Epithelial cell of prostate (primary cell): ENCODE measurements at regions not wholly inside any gene's neighbourhood (a gene's known extent, or its start where the extent isn't known, plus 50 kb on each side); places are given as distances from the start of the nearest gene placed in this dataset.

Experiments used
- DNase-seq: peaks from one replicate; pipeline ENCODE4 v3.0.0-alpha.2; 2011; ENCODE audit warnings: low read depth, low spot score
- H3K27ac ChIP-seq: fragments of 450-650 bp; 2 replicates; pipeline ENCODE4 v1.5.1; 2017; ENCODE audit warnings: mild to moderate bottlenecking

- DNase-seq: no peak
These were observed 347.6 kb upstream of the FAM241A start for GRCh38 chr4:111797455-111798163.

DNA sequence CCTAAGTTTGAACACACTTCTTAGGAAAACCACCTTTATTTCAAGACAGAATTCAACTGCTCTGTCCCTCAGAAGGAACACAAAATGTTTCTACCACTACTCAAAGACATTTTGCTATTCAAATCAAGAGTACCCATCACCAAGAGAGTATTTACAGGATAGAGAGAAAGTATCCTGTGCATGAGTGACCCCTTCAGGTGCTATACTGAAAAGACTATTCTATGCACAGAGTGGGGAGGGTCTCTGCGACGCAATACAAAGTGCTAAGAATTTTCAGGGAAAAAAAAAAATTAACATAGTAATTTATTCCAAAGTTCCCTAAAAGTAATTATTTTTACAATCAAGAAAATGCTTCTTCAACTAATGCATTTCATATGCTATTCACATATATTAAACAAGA lies 346.4 kb upstream of the FAM241A start:
- H3K27ac ChIP-seq: no peak overlapping the region
- no peak for DNase-seq

More at GRCh38 chr4:111797455-111798163, 347.6 kb upstream of the FAM241A start:
- no peak overlapping the region for H3K27ac ChIP-seq

DNA sequence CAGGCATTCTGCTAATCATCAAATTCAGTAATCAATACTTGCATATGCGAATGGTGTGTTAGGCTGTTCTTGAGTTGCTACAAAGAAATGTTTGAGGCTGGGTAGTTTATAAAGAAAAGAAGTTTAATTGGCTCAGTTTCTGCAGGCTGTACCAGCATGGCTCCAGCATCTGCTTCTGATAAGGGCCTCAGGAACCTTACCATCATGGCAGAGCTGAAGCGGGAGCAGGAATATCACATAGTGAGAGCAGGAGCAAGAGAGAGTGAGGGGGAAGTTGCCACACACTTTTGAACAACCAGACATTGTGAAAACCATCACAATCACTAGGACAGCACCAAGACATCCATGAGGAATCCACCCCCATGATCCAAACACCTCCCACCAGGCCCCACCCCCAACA lies 344.7 kb upstream of the FAM241A start:
- no peak for DNase-seq
- H3K27ac ChIP-seq: no peak overlapping the region

DNA sequence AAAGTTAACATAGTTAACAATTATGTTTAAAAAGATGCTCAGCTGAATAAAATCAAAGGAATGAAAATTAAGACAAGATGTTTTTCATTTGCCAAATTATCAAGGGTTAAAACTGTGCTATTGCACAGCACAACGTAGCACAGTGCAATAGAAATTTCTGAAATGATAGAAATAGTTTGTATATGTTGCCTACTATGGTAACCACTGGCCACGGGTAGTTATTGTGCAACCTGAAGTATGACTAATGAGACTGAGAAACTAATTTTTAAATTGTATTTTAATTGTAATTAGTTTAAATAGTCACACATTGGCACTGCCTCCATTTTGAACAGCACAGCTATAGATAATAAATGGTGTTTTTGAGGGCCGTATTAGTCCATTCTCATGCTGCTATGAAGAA lies 343.1 kb upstream of the FAM241A start:
- DNase-seq: no peak
- no peak overlapping the region for H3K27ac ChIP-seq

GRCh38 chr4:111806331-111806730 lies 338.9 kb upstream of the FAM241A start:
- DNase-seq: no peak
- H3K27ac ChIP-seq: no peak overlapping the region

GRCh38 chr4:111807576-111807975 lies 337.7 kb upstream of the FAM241A start:
- no peak overlapping the region for H3K27ac ChIP-seq
- no peak for DNase-seq

DNA sequence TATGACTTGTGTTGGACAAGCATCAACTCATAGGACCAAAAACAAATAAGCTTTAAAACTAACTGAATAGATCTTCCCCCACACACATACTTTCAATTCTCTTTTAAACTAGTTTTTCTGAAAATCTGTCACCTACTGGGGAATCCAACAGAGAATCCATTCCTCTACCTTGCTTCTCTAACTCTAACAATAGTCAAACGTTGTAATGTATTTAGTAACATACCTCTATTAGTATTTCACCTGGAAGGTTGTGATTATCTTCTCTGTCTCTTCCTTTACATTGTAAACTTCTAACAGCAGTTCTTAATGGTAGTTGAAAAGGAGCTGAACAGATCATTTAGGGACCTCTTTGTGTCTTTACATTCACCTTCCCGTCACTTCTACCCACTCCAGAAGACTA lies 337.1 kb upstream of the FAM241A start:
- no peak for DNase-seq
- H3K27ac ChIP-seq: no peak overlapping the region

- H3K27ac ChIP-seq: no peak overlapping the region
- no peak for DNase-seq
These were observed 333.6 kb upstream of the FAM241A start for GRCh38 chr4:111811661-111812060.

DNA sequence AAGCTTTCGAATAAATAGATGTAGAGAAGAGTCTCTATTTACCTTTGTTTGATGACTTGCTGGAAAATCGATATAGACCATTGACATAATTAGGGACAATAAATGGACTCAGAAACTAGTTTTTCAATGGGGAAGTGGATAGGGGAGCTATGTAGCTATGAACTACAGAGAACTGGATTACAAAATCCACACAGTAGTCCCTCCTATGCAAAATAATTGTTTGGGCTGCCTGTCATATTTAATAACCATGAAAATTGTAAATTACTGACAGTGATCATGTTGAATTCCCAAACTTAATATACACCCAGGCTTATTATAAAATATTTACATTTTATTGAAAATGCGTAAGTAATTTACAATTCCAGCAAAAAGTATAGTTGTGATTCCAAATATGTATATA lies 333.1 kb upstream of the FAM241A start:
- no peak for DNase-seq
- no peak overlapping the region for H3K27ac ChIP-seq

GRCh38 chr4:111812760-111813159 lies 332.5 kb upstream of the FAM241A start:
- DNase-seq: no peak
- H3K27ac ChIP-seq: no peak overlapping the region

- H3K27ac ChIP-seq: no peak overlapping the region
- DNase-seq: no peak
These were observed 331.6 kb upstream of the FAM241A start for GRCh38 chr4:111813555-111814140.

DNA sequence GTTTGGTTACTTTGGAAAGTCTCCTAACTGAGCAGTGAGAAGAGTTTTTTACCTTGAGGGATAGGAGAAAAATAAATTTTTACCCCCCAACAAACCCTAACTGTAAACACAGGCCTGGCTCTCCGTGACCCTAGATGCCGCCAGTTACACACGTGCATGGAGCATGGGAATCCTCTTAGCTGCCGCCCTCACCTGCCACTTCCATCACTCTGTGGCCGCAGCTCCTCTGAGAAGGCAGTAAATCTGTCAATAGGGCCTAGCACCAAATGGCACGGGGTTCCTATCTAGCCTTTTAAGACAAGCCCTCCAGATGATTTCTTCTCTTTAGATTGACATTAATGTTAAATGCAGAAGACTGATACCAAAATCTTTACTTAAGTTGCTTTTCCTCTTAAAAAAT lies 330.3 kb upstream of the FAM241A start:
- no peak overlapping the region for H3K27ac ChIP-seq

DNA sequence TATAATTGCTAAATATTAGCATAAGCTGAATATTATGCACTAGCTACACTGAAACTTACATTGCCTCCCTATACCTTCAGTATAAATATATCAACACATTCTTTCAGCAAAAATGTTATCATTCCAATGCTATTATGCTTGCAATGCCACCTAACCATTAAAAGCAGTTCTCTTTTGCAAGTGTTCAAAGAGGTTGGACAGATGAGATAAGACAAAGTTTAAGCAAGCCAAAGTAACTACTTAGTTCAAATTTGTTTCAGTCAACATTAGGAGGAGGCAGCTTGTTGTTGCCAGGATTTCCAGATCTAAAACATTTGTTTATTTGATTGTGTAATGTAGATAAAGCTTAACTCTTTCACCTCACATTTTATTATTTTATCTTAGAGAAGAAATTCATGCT lies 323.9 kb upstream of the FAM241A start:
- no peak for DNase-seq
- H3K27ac ChIP-seq: no peak overlapping the region

More for the DNA sequence above, 330.3 kb upstream of the FAM241A start:
- DNase-seq: no peak

GRCh38 chr4:111836601-111837000 lies 308.7 kb upstream of the FAM241A start:
- H3K27ac ChIP-seq: no peak overlapping the region
- no peak for DNase-seq

DNA sequence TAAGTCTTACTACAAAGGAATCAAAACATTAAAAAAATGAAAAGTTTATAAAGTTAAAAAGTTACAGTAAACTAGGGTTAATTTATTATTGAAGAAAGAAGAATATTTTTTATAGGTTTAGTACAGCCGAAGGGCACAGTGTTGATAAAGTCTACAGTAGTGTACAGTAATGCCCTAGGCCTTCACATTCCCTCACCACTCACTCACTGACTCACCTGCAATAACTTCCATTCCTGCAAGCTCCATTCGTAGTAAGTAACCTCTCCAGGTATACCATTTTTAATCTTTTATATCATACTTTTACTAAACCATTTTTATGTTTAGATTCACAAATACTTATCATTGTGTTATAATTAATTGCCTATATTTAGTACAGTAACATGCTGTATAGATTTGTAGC lies 307.5 kb upstream of the FAM241A start:
- DNase-seq: no peak

DNA sequence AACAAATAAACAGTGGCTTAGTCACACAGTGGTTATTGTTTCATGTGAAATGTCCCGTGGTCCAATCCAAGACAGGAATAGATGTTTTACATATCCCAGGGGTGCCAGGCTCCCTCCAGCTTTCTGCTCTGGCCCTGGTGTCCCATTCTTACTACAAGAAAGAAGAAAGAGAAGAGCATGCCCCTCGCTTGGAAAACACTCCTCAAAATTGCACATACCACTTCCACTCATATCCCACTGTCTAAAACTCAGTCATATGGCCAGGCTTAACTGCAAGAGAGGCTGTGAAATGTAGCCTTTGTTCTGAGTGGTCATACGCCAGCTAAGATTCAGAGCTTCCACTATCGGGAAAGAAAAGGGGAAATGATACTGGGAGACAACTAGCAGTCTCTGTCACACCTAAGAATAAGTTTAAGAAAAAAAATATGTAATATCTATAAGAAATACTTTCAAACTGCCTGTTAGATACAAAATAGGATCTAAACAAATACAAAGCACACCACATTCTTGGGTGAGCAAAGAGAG lies 306.8 kb upstream of the FAM241A start:
- no peak overlapping the region for H3K27ac ChIP-seq
- DNase-seq: no peak

More for the DNA sequence above, 307.5 kb upstream of the FAM241A start:
- no peak overlapping the region for H3K27ac ChIP-seq

GRCh38 chr4:111839141-111839540 lies 306.1 kb upstream of the FAM241A start:
- DNase-seq: no peak
- H3K27ac ChIP-seq: no peak overlapping the region

GRCh38 chr4:111842336-111842735 lies 302.9 kb upstream of the FAM241A start:
- no peak for DNase-seq
- H3K27ac ChIP-seq: no peak overlapping the region

DNA sequence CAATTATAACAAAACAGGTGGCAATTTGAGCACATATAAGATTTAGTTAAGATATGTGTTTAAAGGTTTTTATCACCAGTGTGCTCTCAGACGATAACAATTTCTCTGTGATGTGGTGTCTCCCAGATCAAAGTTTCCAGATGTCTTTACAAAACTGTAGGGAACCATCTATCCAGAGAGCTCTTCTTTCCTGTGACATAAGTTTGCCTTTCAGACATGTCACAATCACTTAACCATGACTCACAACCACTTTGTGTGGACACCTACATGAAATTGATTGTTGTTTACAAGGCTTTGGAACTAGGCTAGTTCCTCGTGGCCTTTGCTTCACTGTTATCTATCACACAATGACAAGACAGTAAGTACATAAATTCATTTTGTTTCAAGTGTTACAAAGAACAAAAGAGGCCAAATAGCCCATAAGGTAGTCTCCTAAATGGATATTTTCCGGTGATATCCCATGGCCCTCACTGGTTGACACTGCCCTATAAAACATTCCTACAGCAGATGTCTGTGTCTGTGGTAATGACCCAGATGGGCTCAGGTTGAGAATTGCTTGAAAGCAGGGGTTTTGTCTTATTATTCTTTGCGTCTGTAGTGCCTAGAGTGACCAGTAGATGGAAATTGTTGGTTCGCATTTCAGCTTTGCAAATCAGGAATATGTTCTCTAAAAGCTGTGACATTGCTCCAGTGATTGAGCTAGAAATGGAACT lies 297.8 kb upstream of the FAM241A start:
- no peak overlapping the region for H3K27ac ChIP-seq
- DNase-seq: no peak

GRCh38 chr4:111849746-111850284 lies 295.4 kb upstream of the FAM241A start:
- H3K27ac ChIP-seq: no peak overlapping the region
- DNase-seq: no peak

DNA sequence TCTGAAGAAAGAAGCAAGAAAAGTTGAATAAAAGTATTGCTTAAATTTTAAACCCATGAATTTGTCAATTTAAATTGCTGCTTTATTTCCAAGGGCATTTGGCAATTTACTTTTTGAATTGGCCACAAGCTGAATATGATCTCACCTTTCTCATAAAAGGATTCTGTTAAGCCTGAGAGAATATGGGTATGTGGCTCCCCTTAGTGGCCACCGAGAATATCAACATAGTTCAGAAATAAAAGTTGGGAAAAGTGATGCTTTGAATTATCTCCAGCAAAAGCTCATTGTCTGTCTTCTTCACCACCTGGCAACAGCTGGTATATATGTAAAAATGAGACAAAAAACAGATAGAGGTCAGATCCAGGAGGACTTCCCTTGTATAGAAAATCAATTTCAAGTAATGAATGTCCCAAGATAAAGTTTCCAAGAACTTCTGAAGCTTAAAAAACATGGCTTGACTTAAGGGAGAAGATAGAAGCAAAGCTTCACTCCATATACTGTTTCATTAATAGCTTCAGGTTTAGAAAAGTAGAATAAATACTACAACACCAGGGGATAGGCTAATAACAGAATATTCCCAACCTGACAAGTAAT lies 290.7 kb upstream of the FAM241A start:
- no peak for DNase-seq
- no peak overlapping the region for H3K27ac ChIP-seq
